Prostate gland (tissue), 2 donors: ENCODE measurements at regions not wholly inside any gene's neighbourhood (a gene's known extent, or its start where the extent isn't known, plus 50 kb on each side); places are given as distances from the start of the nearest gene placed in this dataset.

ENCODE experiments used
- POLR2A ChIP-seq: fragments of 450-650 bp; IDR thresholded peaks from one replicate; pipeline ENCODE4 v1.6.1; 2016; ENCODE audit warnings: antibody characterized with exemption, mild to moderate bottlenecking
- POLR2AphosphoS5 ChIP-seq: sonication (generic); formaldehyde crosslinking; IDR thresholded peaks from one replicate; pipeline ENCODE4 v1.6.1; 2017; ENCODE audit warnings: antibody characterized with exemption
- TF ChIP-seq, protein P1 (sequence below), 4 experiments: fragments of 200-600 bp in 2 of 4; fragments of 450-650 bp in 2 of 4; sonication (generic) in 2 of 4; IDR thresholded peaks; 1 replicate in 3 of 4; 2 replicates in 1 of 4; pipeline ENCODE4 v1.5.1; 2016 to 2019; ENCODE audit warnings: antibody characterized with exemption in 4 of 4, mild to moderate bottlenecking in 2 of 4, moderate library complexity in 2 of 4

DNA sequence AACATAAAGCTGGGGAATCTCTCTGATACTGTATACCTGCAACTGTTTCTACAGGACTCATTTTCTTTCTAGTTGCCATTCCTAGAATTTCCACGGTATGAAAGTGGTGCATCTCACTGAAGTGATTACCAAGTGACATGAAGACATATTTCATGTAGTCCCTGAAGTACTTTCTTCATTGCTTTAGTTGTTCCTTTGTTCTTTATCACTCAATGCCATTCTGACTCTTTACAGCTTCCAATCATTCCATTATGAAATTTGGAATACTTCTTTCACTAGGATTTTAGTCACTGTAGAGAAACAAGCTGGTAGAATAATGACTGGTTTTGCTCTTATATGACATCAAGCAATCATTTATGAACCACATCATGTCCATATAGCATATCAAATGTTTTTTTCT, 645.1 kb downstream of the CDH18 start:
- TF ChIP-seq, protein P1, sequence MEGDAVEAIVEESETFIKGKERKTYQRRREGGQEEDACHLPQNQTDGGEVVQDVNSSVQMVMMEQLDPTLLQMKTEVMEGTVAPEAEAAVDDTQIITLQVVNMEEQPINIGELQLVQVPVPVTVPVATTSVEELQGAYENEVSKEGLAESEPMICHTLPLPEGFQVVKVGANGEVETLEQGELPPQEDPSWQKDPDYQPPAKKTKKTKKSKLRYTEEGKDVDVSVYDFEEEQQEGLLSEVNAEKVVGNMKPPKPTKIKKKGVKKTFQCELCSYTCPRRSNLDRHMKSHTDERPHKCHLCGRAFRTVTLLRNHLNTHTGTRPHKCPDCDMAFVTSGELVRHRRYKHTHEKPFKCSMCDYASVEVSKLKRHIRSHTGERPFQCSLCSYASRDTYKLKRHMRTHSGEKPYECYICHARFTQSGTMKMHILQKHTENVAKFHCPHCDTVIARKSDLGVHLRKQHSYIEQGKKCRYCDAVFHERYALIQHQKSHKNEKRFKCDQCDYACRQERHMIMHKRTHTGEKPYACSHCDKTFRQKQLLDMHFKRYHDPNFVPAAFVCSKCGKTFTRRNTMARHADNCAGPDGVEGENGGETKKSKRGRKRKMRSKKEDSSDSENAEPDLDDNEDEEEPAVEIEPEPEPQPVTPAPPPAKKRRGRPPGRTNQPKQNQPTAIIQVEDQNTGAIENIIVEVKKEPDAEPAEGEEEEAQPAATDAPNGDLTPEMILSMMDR (IDR thresholded peaks at IDR 0.05) = no peak
- no peak for TF ChIP-seq POLR2A
- no peak for TF ChIP-seq POLR2AphosphoS5
